OCI-LY1 (cell line): ENCODE measurements at regions not wholly inside any gene's neighbourhood (a gene's known extent, or its start where the extent isn't known, plus 50 kb on each side); places are given as distances from the start of the nearest gene placed in this dataset.

ENCODE experiments used
- H2AFZ ChIP-seq: fragments of 200-600 bp; sonication (generic), shearing (Covaris generic); 2 replicates; pipeline ENCODE4 v1.6.0; 2014; ENCODE audit warnings: antibody characterized with exemption, mild to moderate bottlenecking, low read length
- H3F3A ChIP-seq: fragments of 200-600 bp; sonication (generic), shearing (Covaris generic); 2 replicates; pipeline ENCODE4 v1.6.0; 2014; ENCODE audit warnings: mild to moderate bottlenecking, antibody characterized with exemption, low read length, moderate library complexity; ENCODE audit not compliant: insufficient read depth
- H3K27ac ChIP-seq: fragments of 200-600 bp; sonication (generic); 2 replicates; pipeline ENCODE4 v1.5.1; 2014; ENCODE audit warnings: low read length, mixed run types, mild to moderate bottlenecking, low read depth; ENCODE audit not compliant: poor library complexity, severe bottlenecking
- H3K27me3 ChIP-seq: fragments of 200-600 bp; sonication (generic); 2 replicates; pipeline ENCODE4 v1.6.0; 2014; ENCODE audit warnings: antibody characterized with exemption, mild to moderate bottlenecking, low read length, moderate library complexity; ENCODE audit not compliant: insufficient read depth
- H3K36me3 ChIP-seq: fragments of 200-600 bp; sonication (generic); 2 replicates; pipeline ENCODE4 v1.6.1; 2014; ENCODE audit warnings: mild to moderate bottlenecking, antibody characterized with exemption, low read length, moderate library complexity, mixed read lengths; ENCODE audit not compliant: insufficient read depth
- H3K4me1 ChIP-seq: fragments of 200-600 bp; sonication (generic); 2 replicates; pipeline ENCODE4 v1.5.1; 2014; ENCODE audit warnings: mild to moderate bottlenecking, low read length, moderate library complexity; ENCODE audit not compliant: insufficient read depth, severe bottlenecking
- H3K4me2 ChIP-seq: fragments of 200-600 bp; sonication (generic), shearing (Covaris generic); 2 replicates; pipeline ENCODE4 v1.6.1; 2014; ENCODE audit warnings: low read length
- H3K4me3 ChIP-seq: fragments of 200-600 bp; sonication (generic); 2 replicates; pipeline ENCODE4 v1.5.1; 2014; ENCODE audit warnings: low read length, low read depth, mild to moderate bottlenecking, mixed read lengths; ENCODE audit not compliant: poor library complexity, severe bottlenecking
- H3K79me2 ChIP-seq: fragments of 200-600 bp; shearing (Covaris generic); 2 replicates; pipeline ENCODE4 v1.6.1; 2016; ENCODE audit warnings: mixed run types, low read length, mixed read lengths; ENCODE audit not compliant: insufficient read depth
- H3K9ac ChIP-seq: fragments of 200-600 bp; sonication (generic), shearing (Covaris generic); 2 replicates; pipeline ENCODE4 v1.6.1; 2014; ENCODE audit warnings: mild to moderate bottlenecking, low read length, mixed read lengths
- H3K9me2 ChIP-seq: fragments of 200-600 bp; sonication (generic), shearing (Covaris generic); 2 replicates; pipeline ENCODE4 v1.6.1; 2014; ENCODE audit warnings: low read depth, mild to moderate bottlenecking, low read length, mixed read lengths
- H3K9me3 ChIP-seq: fragments of 200-600 bp; shearing (Covaris generic); 2 replicates; pipeline ENCODE4 v1.6.1; 2014; ENCODE audit warnings: low read length, mixed read lengths
- H4K20me1 ChIP-seq: fragments of 200-600 bp; sonication (generic), shearing (Covaris generic); 2 replicates; pipeline ENCODE4 v1.6.0; 2016; ENCODE audit warnings: mild to moderate bottlenecking, low read length; ENCODE audit not compliant: insufficient read depth
- EZH2 ChIP-seq: fragments of 200-600 bp; sonication (generic), shearing (Covaris generic); IDR thresholded peaks from 2 replicates; pipeline ENCODE4 v1.8.0; 2017; ENCODE audit warnings: borderline replicate concordance, mixed run types, mild to moderate bottlenecking, antibody characterized with exemption, low read length, moderate library complexity, mixed read lengths
- TF ChIP-seq, protein P1 (sequence below): fragments of 200-600 bp; sonication (generic), shearing (Covaris generic); IDR thresholded peaks from 2 replicates; pipeline ENCODE4 v1.5.1; 2017; ENCODE audit warnings: mild to moderate bottlenecking, antibody characterized with exemption, low read length, moderate library complexity, mixed read lengths

DNA sequence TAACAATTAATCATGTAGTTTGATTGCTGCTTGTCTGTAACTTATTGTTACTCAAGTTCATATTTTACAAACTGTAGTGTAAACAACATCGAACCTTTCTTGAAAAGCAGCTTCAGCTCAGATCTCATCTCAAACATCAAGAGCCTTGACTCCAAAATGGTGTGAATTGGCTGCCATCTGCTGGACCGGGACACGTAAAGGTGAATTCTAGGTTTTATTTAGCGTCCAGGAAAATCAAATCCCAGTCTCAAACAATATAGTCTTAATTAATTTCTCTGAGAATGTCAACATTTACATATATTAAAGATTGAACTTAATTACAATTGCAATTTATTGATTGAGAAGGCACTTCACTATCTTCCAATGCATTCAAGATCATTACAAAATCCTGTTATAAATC lies 453.0 kb downstream of the GALR1 start:
- H3K9ac ChIP-seq, result no peak overlapping the region
- TF ChIP-seq EZH2, result no peak
- TF ChIP-seq, protein P1, sequence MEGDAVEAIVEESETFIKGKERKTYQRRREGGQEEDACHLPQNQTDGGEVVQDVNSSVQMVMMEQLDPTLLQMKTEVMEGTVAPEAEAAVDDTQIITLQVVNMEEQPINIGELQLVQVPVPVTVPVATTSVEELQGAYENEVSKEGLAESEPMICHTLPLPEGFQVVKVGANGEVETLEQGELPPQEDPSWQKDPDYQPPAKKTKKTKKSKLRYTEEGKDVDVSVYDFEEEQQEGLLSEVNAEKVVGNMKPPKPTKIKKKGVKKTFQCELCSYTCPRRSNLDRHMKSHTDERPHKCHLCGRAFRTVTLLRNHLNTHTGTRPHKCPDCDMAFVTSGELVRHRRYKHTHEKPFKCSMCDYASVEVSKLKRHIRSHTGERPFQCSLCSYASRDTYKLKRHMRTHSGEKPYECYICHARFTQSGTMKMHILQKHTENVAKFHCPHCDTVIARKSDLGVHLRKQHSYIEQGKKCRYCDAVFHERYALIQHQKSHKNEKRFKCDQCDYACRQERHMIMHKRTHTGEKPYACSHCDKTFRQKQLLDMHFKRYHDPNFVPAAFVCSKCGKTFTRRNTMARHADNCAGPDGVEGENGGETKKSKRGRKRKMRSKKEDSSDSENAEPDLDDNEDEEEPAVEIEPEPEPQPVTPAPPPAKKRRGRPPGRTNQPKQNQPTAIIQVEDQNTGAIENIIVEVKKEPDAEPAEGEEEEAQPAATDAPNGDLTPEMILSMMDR, result peak; percentile 31
- H3K79me2 ChIP-seq, result no peaks in the 10 kb centered on the region
- no peaks in the 10 kb centered on the region for H3K4me1 ChIP-seq
- H3F3A ChIP-seq, result no peaks in the 10 kb centered on the region
- no peaks in the 10 kb centered on the region for H3K9me3 ChIP-seq
- H3K27ac ChIP-seq, result no peak overlapping the region
- H4K20me1 ChIP-seq, result no peaks in the 10 kb centered on the region
- H3K27me3 ChIP-seq, result 0 out of 2 replicates have a peak, but pooled peaks cover 6% of the 10 kb centered on the region
- no peak overlapping the region for H3K4me2 ChIP-seq
- H3K4me3 ChIP-seq, result no peak overlapping the region
- H3K9me2 ChIP-seq, result no peaks in the 10 kb centered on the region
- H3K36me3 ChIP-seq, result no peaks in the 10 kb centered on the region
- no peak overlapping the region for H2AFZ ChIP-seq

DNA sequence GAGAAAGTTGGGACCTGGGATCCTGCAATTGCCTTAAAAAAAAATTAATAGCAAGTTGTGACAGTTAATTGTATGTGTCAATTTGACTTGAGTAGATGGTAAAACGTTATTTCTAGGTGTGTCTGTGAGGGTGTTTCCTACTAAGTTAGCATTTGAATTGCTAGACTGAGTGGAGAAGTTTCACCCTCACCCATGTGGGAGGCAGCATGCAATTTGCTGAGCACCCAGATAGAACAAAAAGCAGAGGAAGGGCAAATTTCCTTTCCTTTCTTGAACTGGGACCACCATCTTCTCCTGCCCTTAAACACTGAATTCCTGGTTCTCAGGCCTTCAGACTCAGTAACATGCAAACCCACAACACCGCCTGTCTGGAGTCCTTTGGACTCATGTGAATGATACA lies 455.7 kb downstream of the GALR1 start:
- Histone ChIP-seq H2AFZ (no peak overlapping the region), H4K20me1 (no peaks in the 10 kb centered on the region), H3K36me3 (no peaks in the 10 kb centered on the region), H3K9ac (no peak overlapping the region), H3K79me2 (no peaks in the 10 kb centered on the region), H3K4me1 (no peaks in the 10 kb centered on the region), H3F3A (no peaks in the 10 kb centered on the region), H3K4me3 (no peak overlapping the region), H3K27me3 (0 out of 2 replicates have a peak, but pooled peaks cover 6% of the 10 kb centered on the region), H3K27ac (no peak overlapping the region), H3K4me2 (no peak overlapping the region), H3K9me2 (no peaks in the 10 kb centered on the region), H3K9me3 (no peaks in the 10 kb centered on the region)
- TF ChIP-seq, protein P1, result no peak
- no peak for TF ChIP-seq EZH2

DNA sequence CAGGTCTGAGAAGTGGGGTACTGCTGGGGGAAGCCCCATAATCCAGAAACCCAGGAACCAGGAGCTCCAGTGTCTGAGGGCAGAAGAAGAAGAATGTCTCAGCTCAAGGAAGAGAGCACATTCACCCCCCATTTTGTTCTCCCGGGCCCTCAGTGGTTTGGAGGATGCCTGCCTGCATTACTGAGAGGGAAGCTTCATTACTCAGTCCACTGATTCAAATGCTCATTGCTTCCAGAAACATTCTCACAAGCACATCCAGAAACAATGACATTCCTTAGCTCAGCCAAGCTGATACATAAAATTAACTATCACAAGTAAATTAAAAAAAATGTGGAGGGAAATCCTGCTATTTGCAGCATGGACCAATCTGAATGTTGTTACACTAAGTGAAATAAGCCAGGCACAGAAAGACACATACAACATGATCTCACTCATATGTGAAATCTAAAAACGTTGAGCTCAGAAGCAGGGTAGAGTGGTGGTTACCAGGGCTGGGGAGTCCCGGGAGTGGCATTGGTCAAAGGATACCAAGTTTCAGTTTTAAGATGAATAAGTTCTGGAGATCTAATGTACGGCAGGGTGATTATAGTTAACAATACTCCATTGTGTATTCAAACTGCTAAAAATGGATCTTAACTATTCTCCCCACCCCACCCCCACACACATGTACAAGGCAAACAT lies 459.3 kb downstream of the GALR1 start:
- H3K27ac ChIP-seq, result no peak overlapping the region
- no peak for TF ChIP-seq EZH2
- TF ChIP-seq, protein P1, result no peak

More for the DNA sequence above, 459.3 kb downstream of the GALR1 start:
- no peak overlapping the region for H3K4me3 ChIP-seq
- no peak overlapping the region for H2AFZ ChIP-seq
- no peaks in the 10 kb centered on the region for H3K79me2 ChIP-seq
- no peak overlapping the region for H3K4me2 ChIP-seq
- H3K9ac ChIP-seq, result no peak overlapping the region
- 0 out of 2 replicates have a peak, but pooled peaks cover 6% of the 10 kb centered on the region for H3K27me3 ChIP-seq
- no peaks in the 10 kb centered on the region for H3F3A ChIP-seq
- H3K4me1 ChIP-seq, result no peaks in the 10 kb centered on the region
- H3K9me3 ChIP-seq, result no peaks in the 10 kb centered on the region
- H3K36me3 ChIP-seq, result no peaks in the 10 kb centered on the region
- no peaks in the 10 kb centered on the region for H4K20me1 ChIP-seq
- H3K9me2 ChIP-seq, result no peaks in the 10 kb centered on the region
